HL-60 (cell line): ENCODE measurements at regions not wholly inside any gene's neighbourhood (a gene's known extent, or its start where the extent isn't known, plus 50 kb on each side); places are given as distances from the start of the nearest gene placed in this dataset.

Experiments
- POLR2AphosphoS5 ChIP-seq: IDR thresholded peaks from 2 replicates; pipeline ENCODE4 v1.6.1; 2012; ENCODE audit warnings: low read depth
- TF ChIP-seq, protein P1 (sequence below): IDR thresholded peaks from one replicate; pipeline ENCODE4 v1.5.1; 2011; ENCODE audit warnings: low read length, control low read depth, inconsistent platforms; ENCODE audit not compliant: insufficient read depth

- TF ChIP-seq, protein P1, sequence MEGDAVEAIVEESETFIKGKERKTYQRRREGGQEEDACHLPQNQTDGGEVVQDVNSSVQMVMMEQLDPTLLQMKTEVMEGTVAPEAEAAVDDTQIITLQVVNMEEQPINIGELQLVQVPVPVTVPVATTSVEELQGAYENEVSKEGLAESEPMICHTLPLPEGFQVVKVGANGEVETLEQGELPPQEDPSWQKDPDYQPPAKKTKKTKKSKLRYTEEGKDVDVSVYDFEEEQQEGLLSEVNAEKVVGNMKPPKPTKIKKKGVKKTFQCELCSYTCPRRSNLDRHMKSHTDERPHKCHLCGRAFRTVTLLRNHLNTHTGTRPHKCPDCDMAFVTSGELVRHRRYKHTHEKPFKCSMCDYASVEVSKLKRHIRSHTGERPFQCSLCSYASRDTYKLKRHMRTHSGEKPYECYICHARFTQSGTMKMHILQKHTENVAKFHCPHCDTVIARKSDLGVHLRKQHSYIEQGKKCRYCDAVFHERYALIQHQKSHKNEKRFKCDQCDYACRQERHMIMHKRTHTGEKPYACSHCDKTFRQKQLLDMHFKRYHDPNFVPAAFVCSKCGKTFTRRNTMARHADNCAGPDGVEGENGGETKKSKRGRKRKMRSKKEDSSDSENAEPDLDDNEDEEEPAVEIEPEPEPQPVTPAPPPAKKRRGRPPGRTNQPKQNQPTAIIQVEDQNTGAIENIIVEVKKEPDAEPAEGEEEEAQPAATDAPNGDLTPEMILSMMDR = no peak
- TF ChIP-seq POLR2AphosphoS5 = no peak
These were observed 325.8 kb downstream of the RPL10L start for GRCh38 chr14:46325777-46326176.
